Activated CD4-positive, CD25-positive, alpha-beta regulatory T cell treated with anti-CD3 and anti-CD28 coated beads, Interleukin-2, amount 50 U/mL, for 24 hours (primary cell): ENCODE measurements at regions not wholly inside any gene's neighbourhood (a gene's known extent, or its start where the extent isn't known, plus 50 kb on each side); places are given as distances from the start of the nearest gene placed in this dataset.
"Not testable (repeated sequence)": the region's sequence is repeated elsewhere in the genome, so short reads cannot be mapped to it uniquely, and the experiment has no call there.

Experiments
- ATAC-seq, 2 donors: fragments of 150-1000 bp; cut with Tn5 transposase; one replicate each; pipeline ENCODE4 v1.10.0; 2021; ENCODE audit warnings: mild to moderate bottlenecking in 1 of 2, moderate library complexity in 1 of 2

DNA sequence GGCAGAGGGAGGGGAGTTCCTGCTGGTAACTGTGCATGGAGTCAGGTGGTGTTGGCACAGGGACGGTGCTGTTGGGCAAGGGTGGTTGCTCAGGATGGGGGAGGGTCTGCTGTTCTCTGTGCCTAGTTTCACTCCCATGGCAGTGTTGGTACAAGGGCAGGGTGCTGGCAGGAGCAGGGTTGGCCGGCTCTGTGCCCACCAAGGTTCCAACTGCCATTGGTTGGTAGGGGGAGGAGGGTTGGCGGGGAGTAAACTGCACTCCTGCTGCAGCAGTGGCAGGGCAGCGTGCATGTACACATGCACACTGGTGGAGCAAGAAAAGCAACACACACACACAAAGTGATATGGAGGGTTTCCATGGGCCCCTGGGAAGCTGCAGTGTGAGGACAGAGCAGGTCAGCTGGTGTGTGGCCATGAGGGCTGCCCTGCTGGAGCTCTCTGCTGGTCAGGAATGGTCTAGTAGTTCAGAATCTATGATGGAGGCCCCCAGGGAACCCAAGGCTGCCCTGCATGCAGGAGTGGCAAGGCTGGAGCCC, 269.9 kb upstream of the MGAT4C start:
- no peak for ATAC-seq

DNA sequence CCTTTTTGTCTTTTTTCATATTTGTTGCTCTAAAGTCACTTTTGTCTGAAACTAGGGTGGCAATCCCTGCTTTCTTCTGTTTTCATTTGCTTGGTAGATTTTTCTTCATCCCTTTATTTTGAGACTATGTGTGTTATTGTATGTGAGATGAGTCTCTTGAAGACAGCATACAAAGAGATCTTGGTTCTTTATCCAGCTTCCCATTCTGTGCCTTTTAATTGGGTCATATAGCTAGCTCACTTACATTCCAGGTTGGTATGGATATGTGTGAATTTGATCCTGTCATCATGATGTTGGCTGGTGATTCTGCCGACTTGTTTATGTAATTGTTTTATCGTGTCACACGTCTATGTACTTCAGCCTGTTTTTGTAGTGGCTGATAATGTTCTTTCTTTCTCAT, 267.7 kb upstream of the MGAT4C start:
- no peak for ATAC-seq

DNA sequence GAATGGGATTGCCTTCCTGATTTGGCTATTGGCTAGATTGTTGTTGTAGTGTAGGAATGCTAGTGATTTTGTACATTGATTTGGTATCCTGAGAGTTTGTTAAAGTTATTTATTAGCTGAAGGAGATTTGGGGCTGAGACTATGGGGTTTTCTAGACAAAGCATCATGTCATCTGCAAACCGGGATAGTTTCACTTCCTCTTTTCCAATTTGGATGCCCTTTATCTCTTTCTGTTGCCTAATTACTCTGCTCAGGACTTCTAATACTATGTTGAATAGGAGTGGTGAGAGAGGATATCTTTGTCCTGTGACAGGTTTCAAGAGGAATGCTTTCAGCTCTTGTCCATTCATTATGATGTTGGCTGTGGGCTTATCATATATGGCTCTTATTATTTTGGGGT, 265.7 kb upstream of the MGAT4C start:
- ATAC-seq, result no peak

DNA sequence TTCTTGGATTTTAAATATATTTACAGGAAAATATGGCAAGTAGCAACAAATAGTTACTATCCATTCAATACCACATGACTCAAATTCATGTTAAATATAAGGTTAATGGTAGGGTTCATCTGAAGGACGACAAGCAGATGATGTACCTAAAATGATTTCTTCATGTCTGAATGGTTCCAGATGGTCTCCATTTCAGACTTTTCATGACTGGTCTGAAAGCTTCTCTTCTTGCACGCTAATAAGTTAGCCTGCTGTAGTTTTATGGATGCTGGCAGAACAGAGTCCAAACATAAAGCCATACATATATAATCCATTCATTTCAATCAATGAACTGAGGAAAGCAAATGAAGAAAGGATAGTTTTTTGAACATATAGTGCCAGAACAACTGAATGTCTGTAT, 257.0 kb upstream of the MGAT4C start:
- ATAC-seq, result no peak

DNA sequence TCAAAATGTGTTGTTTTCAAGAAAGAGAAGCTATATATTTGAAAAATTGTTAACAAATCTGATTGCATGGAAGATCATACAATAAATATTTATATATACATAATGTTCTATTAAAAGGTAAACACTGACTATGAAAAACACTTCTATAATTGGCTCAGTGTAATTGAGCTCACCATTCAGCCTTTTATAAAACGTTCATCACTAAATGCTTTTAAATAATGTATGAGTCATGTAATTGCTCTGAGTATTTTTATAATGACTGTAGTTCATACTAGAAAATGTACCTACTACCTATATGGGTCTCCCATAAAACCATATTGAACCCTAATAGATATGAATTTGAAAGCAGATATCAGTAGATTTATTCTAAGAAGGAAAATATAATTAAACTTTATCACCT, 240.4 kb upstream of the MGAT4C start:
- ATAC-seq, result no peak

DNA sequence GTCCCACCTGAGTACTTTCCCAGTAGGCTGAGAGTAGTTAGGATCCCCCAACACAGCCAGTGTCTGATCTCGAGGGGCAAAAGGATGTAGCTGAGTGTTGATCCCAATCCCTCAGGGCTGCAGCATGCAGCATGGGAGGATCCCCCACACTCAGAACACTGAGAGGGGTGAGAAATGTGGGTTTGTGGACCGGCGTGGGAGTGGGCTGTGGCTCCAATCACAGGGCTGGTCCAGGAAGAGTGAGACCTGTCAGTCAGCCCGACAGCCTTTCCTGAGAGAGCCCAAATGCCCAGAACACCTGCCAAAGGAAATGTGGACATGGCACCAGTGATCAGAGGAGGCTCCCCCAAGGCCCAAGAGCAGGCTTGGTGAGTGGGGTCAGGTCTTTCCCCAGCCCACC, 228.3 kb upstream of the MGAT4C start:
- ATAC-seq, result no peak

DNA sequence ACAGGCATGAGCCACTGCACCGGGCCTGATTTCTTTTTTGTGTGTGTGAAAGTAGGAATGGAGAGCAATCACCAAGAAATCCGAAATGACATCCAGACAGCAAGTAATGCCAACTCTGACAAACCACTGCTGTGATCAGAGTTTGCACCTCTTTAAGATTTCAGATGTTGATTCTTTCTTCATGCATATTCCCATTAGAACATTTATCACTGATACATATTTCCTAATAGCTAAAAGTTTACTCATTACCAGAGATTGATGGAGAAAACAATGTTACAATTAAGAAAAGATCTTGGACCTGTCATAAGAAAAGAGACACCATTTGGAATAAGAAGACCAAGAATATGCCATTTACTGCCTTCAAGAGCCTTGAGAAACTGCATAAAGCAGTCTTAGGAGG, 217.0 kb upstream of the MGAT4C start:
- ATAC-seq, result no peak

DNA sequence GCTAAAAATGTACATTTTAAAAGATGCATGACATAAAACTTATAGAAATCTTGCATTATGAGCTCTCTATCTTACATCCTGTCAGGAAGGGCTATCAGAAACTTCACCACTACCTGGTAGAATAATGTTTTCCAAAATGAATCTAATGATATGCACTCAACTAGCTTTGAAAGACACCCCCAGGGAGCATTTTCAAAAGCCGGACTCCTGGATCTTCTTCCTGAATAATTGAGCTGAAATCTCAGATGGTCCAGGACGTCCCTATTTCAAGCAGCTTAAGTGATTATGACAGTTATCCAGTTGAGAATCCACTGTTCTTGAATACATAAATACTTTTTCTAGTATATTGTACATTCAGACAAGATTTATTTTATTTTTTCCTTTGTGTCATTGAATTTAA, 200.6 kb upstream of the MGAT4C start:
- ATAC-seq, result no peak

DNA sequence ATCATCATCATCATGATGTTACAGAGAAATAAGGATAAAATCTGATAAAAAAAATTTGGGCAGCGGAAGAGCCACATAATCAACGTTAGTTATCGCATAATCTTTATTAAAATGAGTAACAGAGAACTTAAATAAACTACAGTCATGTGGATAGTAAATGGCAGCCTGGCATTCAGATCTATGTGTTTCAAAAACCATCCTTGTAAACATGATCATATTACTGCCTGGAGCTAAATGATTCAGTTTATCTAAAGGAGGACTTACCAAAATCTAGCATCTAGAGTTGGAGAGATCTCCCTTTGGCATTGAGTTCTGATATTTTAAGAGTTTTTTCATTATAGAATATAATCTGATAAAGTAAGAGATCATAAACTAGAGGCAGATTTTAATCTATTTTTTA, 200.1 kb upstream of the MGAT4C start:
- ATAC-seq, result no peak

DNA sequence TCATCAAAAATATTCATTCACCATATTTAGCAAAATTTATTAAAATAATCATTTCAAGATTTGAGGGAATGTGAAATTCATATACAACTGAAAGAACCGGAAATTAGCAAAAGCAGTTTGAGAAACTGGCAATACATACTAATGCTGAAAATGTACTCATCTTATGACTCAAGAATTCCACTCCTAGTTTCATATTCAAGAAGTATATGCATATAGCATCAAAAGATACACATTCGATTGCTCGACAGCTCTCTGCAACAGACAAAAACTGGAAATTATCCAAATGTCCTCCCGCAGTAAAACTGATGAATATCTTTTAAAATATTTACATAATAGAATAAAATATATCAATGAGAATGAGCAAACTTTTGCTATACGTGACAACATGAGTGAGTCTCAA, 189.2 kb upstream of the MGAT4C start:
- no peak for ATAC-seq

DNA sequence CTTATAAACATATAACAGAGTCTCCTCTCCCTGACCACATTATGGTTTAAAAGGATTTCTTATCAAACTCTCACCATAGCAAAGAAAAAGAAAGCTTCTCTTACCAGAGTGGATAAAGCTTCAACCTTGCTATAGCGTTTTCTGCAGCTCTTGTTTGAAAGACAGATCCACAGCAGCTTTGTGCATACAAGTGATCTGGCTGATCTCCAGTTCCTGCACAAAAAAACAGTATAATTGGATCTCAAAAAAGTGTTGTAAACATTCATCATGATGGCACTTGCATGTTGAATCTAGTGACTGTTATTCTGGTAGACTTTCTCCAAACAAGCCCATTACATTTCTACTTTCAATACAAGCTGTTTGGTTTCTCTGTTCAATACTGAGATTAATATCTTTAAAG, 178.9 kb upstream of the MGAT4C start:
- ATAC-seq, result no peak

DNA sequence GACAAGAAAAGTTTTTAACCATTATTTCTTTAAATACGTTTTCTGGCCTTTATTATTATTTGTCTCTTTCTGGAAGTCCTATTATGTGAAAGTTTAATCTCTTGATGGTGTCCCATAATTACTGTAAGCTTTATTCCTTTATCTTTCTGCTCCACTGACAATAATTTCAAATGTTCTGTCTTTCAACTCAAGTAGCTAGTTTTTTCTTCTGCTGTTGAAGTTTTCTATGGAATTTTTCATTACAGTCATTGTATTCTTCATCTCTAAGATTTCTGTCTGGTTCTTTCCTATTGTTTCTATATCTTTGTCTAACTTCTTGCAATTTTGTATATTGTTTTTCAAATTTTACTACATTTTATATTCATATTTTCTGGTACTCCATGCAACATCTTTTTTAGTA, 173.6 kb upstream of the MGAT4C start:
- no peak for ATAC-seq

DNA sequence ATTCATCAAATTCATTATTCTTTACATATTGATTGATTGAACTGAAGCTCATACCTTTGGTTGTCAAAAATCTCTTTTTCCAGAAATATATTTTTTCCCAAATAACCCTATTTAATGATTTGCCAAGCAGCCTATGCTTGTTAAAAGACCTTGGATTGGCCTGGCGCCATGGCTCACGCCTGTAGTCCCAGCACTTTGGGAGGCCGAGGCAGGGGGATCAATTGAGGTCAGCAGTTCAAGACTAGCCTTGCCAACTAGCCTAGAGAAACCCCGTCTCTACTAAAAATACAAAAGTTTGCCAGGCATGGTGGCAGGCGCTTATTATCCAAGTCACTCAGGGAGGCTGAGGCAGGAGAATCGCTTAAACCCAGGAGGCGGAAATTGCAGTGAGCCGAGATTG, 165.1 kb upstream of the MGAT4C start:
- no peak for ATAC-seq

DNA sequence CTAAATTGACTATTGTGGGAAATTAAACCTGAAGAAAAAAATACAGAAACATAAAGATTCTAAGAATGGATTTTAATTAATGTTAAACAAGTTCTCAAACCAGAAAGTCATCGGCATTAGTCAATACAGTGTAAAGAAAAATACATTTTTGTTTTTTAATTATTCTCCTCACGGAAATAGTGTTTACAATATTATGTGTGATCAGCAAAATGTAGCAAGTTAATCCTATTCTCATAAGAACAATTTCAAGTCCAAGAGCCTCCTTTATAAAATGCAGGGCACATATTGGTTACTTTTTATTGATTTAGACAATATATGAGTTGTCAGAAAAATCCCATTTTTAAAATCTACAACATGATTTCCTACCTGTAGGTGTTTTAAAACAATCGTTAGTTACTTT, 158.0 kb upstream of the MGAT4C start:
- no peak for ATAC-seq

DNA sequence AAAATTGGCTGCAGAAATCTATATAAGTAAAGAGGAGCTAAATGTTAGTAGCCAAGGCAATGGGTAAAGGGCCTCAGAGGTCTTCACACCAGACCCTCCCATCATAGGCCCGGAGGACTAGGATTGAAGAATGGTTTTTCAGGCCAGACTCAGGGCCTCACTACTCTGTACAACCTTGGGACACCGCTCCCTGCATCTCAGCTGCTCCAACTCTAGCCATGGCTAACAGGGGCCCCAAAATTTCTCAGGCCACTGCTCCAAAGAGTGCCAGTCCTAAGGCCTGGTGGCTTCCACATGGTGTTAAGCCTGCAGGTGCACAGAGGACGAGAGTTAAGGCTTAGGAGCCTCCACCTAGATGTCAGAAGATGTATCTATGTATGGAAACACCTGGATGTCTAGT, 155.5 kb upstream of the MGAT4C start:
- peak in 1 of 2 donors; percentile 25 for ATAC-seq

DNA sequence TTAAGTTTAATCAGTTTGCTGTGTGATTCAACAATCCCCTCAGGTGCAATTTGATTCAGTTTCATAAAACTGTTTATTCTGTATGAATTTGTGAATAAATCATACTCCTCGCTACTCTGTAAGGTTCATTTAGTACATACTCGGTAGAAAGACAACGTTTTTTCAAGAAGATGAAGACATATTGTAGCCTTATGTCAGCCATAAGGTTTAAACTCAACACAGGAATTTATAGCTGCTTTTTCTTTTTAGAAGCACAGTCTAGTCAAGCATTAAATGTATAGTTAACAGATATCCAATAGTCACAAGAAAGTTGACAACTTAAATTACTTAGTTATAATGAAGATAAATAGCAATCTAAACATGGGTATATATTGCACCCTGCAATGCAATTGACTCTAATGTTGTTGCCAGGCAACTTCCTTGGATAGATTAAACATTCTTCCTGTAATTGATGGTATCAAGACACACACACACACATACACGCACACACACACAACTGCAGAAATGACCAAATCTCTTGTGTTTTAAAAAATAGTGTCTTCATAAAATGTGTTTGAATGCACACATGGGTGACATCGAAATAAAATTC, 151.5 kb upstream of the MGAT4C start:
- ATAC-seq, result no peak

DNA sequence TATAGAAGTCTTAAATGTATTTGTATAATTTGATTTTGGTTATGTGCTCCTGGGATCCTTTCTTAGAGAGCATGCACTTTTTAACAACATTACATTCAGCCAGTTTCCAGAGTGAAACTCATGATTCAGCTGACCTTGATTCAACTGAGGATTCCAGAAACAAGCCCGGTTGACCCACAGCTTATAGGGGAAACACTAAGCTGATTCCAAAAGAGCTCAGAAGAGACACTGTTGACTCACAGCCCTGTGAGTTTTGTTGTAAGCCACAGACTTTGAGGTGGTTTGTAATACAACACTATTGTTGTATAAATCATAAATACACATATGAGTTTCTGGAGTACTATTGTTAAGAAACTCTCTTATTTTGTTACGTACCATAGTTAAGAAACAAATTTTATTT, 133.8 kb upstream of the MGAT4C start:
- ATAC-seq, result no peak

DNA sequence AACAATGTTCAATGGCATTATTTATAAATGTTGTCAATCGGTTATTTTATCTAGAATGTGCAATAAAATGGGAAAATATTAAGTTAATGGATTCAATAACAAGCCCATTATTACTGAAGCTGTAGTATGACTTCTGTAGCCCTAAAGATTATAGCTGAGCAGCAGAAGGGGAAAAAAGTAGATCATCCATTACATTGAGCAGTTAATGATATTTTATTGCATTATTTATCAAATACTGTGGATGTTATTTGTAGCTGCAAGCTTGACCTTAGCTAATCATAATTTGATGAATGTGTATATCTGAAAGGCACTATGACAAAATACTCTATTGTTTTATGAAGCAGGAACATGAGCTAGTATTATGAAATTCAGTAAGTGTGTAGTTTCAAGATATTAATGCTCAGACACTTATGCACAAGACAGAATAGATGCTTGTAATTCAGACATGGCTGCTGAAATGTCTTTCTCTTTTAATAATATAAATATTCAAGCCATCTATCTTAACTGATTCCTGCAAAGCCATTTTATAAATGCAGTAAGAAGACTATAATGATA, 131.5 kb upstream of the MGAT4C start:
- no peak for ATAC-seq

DNA sequence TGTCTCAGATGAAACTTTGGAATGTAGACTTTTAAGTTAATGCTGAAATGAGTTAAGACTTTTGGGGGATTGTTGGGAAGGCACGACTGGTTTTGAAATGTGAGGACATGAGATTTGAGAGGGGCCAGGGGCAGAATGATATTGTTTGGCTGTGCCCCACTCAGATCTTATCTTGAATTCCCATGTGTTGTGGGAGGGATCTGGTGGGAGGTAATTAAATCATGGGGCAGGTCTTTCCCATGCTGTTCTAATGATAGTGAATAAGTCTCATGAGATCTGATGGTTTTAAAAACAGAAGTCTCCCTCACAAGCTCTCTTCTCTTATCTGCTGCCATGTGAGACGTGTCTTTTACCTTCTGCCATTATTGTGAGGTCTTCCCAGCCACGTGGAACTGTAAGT, 127.6 kb upstream of the MGAT4C start:
- not testable (repeated sequence) for ATAC-seq

DNA sequence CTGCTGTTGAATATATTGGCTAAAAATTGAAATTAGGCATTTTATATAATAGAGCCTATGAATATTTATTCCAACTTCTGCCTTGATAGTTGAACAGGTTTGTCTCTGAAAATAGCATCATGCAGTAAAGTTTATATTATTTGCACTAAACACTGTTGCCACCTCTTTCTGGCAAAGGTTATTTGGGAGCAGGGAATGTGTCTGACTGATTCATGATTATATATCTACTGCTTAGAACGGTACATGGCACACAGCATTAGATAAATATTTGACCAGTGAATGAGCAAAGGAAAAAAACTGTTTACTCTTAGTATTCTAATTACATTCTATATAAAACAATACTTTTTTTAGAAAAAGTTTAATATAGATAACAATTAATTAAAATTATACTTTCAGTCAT, 123.1 kb upstream of the MGAT4C start:
- ATAC-seq, result no peak

DNA sequence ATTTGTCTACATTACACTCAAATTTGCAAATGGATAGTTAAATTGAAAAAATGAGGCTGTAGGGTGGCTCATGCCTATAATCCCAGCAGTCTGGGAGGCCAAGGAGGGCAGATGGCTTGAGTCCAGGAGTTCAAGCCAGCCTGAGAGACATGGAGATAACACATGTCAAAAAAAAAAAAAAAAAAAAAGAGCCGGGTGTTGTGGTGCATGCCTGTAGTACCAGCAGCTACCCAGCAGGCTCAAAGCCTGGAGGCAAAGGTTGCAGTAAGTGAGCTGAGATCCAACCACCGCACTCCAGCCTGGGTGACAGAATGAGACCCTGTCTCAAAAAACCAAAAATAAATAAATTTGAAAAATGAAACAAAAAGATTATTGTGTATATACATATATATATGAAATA, 119.9 kb upstream of the MGAT4C start:
- ATAC-seq, result no peak

DNA sequence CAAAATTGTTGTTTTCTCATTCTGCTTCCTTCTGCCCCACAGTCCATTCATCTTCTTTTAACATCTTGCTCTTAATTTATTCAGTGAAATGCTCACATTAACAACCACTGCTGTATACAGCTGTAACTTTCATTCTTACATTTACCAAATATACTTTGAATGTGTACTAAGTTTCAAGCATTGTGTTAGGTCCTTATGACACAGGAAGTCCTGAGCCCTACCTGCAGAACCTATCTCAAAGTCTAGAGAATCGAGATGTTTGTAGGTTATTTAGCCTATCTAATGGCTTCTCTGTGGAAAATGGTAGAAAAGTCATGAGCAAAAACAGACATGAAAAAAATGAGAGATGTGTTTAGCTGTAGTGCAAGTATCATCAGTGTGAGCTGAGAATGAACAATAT, 117.6 kb upstream of the MGAT4C start:
- ATAC-seq, result no peak

DNA sequence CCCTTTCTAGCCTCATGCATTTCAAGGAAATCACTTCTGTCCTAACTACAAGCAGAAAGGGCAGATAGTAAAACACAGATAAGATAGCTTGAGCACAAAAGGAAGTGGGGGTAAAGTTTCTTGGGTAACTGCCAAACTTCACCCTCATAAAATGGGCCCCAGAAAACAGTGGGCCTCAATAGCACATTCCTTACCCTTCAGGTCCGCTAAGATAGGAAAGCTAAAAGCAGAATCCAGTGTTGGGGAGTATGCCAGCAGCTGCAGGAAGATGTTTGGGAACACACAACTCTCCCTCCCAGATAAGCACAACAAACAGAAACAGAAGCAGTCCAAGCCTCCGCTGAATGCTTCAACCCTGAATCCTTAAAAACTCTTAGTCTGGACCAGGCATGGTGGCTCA, 110.9 kb upstream of the MGAT4C start:
- no peak for ATAC-seq

DNA sequence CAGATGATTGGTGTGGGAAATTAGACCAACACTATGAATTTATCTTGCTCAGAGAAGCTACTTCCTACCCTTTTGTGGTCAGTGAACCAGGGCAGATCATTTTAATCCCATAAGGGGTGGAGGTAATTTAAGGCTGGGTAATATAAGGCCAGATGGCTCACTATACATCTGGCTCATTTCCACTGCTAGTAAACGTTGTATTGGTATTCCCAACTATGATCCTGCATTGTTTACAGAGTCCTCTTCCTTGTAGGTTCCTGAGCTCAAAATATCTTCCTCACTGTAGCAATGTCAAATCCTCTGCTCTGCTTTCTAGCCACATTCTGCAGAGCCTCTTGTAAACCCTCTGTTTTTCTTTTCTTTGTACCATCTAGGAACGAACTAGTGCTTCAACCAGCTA, 93.0 kb upstream of the MGAT4C start:
- ATAC-seq, result no peak

DNA sequence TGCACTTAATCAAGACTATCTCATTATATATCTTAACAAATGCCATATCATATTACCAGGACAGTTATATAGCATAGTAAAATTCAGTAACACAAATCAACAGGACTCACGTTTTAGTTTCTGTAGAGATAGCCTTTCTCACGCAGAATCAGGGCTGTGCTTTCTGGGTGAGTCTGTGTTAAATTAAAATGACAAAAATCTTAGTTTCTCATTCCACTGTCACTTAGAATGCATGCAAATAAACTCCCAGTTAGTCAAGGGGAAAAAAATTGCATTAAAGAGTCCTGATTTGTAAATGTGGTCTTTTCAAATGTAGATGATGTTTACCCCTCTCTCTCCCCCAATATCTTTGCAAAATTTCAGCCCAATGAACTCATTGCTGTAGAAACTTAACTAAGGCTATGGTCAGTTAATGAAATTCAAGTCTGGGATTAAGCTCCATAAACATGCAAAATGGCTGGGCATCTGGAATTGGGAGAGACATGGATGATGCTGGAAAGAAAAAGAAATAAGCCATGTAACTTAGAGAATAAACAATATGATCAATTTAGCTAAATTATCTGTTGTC, 77.8 kb upstream of the MGAT4C start:
- no peak for ATAC-seq
